GM21360 (cell line): ENCODE measurements at regions not wholly inside any gene's neighbourhood (a gene's known extent, or its start where the extent isn't known, plus 50 kb on each side); places are given as distances from the start of the nearest gene placed in this dataset.

ENCODE experiments used
- ATAC-seq: cut with Tn5 transposase; IDR thresholded peaks from one replicate; pipeline ENCODE4 v1.9.1; 2021; ENCODE audit warnings: mild to moderate bottlenecking, moderate library complexity; ENCODE audit not compliant: unreplicated experiment

DNA sequence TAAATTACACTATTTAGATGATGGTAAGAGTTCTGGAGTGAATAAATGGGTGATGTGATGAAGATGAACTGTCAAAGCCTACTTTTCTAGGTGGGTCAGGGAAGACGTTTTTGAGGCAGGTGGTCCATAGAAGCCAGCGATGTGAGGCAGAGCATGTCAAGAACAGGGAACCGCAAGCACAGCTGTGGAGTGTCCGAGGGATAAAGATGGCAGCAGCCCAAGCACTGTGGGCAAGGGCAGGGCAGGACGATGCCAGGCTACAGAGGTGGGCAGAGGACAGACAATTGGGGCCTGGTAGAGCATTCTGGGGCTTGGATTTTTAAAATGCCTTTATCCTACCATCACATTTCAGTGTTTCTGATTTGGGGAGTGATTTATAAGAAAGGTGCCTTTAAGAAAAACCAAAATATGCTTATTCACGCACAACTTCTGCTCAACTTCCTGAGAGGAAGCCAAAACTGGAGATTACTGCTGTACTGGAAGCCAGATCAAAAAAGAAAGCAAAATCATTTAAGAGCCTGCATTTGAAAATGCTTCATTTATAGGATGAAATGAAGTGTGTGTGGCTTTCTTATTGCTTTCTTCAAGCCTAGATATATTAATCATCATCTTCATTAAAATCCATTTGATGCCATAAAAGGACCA, 119.0 kb upstream of the WDR17 start:
- ATAC-seq = no peak

DNA sequence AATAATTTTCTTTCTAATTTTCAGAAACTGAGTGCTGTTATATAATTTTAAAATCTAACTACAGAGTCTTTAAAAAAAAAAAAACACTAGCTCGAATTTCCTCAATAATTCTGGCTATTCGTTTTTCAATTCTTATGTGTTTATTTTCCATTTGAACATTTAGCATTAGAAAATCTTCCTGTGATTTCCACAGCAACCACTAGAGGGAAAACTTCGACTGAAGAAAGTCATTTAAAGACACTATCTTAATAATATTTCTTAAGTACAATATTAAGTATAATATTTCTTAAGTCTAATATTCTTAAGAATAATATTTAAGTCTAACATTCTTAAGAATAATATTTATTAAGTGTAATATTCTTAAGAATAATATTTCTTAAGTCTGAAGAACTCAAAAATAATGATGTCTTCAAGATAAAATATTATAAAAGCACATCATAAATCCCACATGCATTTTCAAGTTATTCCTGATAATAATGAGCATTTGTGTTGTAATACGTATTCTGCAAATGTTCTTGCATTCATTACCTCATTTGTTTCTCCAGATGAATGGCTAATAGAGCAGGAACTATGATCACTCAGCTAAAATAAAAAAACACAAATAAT, 118.4 kb upstream of the WDR17 start:
- no peak for ATAC-seq

DNA sequence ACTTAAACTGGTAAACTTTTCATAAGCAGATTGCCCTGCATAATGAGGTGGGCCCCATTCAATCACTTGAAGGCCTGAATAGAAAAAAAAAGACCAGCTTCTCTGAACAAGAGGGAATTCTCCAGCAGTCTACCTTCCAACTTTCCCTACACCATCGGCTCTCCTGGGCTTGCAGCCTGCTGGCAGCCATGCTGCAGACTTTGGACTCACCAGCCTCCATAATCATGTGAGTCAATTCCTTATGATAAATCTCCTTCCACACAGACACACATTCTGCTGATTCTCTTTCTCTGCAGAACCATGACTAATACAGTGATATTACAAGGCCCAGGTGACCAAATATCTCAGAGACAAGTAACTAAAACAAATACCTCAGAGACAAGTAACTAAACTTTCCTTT, 113.8 kb upstream of the WDR17 start:
- no peak for ATAC-seq

DNA sequence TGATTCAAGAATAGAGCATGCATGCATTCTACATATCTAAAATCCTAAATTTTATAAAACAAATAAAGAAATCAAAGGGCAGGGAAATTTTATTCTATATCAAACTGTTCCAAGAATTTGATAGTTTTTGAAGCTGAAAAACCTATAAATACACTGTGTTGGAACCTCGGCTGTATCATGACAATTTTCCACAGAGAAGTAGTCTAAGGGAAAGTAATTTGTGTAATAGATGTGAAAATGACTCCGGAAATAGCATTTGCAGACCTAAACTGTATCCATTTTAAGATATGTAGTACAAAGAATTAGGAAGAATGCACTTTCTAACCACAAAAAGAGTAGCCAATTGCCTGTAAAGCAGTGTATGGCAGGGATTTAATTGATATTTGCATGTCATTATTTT, 112.5 kb upstream of the WDR17 start:
- no peak for ATAC-seq

DNA sequence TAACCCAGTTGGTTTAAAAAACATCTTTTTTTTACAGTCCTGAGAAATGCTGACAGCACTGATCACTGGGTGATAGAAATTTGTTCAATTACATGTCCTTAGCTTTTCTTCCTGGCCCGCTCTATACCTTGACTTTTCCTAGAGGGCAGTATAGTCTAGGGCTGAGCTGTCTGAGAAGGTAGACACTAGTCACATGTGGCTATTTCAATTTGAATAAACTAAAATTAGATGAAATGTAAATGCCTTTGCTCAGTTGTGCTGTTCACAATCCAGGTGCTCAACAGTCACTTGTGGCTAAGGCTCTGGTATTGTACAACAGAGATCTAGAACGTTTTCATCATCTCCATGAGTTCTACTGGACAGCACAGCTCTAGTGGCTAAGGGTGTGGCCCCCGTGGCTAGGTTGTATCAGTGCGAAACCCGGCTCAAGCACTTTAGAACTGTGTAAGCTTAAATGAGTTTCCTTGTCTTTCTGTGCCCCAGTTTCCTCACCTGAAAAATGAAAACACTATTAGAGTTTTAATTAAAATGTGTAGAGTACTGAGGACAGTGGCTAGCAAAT, 111.6 kb upstream of the WDR17 start:
- peak; percentile 97 for ATAC-seq

DNA sequence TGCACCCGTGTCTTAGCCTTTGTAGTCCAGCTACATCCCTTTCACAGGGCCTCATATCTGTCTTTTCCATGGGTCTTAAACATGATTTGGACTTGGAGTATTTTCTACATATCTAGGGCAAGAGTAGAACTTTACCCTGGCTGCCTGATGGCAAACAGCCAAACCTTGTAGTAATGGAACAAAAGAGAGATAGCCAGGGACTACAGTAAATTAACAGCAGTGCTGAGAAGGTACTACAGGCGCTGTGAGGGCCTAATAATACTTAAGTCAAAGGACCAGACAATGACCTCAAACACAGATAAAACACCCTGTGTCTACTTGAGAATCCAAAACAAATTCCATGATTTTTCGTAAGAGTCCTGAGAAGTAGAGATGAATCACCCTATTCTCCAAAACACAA, 111.0 kb upstream of the WDR17 start:
- ATAC-seq = no peak

DNA sequence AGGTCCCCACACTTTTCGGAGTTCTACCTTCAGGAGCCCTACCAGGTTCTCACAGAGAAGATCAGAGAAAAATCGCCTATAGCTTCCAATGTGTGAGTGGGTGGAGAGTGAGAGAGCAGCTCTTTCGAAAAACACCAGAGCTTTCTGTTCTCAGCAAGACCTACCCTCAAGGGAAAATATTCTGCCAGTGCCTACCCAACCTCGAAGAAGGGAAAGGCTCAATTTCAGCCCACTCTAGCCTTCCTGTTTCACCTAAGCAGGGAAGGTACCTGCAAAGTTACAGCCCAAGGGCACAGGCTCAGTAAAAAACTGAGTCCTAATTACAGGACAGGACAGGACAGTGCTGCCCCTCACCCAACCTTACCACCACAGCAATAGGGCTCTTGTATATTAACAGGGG, 104.0 kb upstream of the WDR17 start:
- peak; percentile 97 for ATAC-seq

DNA sequence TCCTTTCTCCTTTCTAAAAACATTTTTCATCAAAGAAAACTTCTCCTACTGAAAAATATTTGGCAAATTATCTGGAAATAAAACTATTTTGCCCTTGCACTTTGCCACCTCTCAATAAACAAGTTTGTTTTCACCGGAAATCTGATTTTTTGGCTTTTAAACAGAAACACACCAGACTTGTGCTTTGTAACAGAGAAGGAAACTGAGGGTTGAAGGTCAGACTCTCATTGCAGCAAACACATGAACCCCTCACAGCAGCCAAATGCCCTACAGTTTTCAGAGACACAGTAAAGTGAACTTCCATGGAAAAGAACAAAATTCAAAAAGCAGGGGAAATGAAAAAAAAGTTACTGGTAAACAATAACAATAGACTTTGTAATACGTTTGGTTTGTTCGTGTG, 95.6 kb upstream of the WDR17 start:
- no peak for ATAC-seq

DNA sequence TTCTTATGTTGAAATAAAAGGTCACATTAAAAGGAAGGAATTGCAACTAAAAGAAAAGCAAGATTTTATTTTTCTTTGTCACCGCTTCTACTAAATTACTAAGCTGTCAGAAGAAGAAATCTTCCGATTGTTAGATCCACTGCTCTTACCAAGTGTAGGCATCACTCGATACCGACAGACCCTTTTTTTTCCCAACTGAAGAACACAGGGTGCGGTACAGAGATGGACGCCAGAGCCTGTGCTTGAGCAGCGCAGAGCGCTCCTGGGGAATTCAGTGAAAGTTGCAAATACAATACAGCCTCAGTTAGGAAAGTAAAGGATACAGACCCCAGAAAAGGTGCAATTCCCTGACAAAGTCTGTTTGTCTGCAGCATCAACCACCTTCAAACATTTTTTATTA, 94.9 kb upstream of the WDR17 start:
- no peak for ATAC-seq

DNA sequence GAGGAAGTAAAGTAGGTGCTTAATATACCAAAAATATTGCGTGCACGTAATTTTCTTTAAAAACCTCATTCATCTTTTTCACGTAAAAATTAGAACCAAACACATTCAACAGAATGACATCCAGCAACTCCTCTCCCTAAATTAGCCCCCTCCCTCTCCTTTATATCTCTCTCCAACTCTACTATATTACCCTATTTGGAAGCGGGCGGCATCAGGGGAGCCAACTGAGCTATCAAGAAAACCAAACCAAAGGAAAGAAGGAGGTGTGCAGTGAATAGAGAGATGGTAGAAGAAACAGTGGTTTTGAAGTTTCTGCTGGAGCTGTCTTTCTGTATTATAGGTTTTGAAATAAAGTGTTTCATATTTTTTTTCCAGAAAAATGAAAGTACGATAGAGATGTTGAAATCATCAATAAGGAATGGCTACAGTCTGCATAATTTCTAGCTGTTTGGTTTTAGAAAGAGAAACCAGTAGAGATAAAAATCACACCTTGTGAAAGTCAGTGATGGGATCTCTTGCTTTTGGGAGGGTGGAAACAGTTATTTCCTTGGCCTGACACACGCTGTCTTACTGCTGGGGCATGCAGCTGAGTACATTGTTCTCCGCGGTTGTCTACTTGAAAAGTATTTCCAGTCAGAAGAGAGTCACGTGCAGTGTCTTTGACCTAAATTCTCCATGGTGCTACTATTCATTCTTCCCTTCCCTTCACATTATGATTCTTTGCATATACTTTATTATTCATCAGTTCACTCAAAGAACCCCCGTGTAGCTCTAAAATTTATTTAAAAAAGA, 94.1 kb upstream of the WDR17 start:
- no peak for ATAC-seq

DNA sequence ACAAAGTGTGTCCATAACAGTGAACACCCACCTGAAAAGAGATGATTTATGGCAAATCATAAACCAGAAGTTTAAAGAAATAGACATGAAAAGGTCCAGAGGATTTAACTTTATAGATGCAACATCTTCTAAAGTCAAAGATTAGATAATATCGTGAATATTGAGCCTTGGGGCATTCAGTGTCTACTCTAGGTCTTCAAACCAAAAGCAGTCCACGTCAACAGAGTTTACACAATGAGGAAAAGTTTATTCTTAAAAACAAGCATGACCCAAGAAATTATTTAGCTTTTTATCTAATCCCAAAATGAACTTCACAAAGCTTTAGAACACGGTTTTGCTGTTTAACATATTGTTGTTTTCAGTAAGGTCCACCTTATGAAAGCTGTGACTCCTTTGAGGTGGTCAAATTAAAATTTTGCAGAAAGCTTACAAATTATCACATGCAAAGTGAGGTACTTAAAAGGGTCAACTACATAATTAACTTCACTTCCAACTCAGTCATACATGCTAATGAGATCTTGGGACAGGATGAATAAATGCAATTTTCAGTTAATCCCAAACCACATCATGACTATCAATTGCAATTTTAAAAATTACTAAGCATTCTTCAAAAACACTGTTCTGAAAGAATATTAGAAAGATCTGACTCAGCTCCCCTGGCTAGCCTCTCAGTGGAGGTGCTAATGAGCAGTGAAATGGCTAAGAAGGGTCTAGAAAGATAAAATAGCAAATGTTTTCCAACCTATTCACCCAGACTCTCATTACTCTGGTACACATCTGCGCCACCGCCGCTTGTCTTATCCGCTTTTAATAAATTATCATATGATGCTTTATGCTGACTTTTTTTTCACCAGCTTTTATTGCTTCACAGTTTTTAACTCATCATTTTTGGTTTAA, 92.4 kb upstream of the WDR17 start:
- no peak for ATAC-seq

DNA sequence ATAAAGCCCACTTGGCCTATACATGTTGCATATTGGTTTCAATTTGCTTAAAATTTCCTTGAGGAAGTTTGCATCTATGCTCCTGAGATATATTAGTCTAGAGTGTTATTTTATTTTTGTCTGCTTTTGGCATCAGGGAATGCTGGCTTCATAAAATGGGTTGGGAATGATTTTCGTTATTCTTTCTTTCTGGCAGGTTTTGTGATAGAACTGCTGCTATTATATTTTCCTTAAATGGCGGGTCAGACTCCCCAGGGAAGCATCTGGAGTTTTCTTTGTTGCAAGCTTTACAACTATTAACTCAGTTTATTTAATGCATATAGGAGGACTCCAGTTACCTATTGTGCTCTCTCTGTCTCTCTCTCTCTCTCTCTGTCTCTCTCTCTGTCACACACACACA, 82.0 kb upstream of the WDR17 start:
- no peak for ATAC-seq

DNA sequence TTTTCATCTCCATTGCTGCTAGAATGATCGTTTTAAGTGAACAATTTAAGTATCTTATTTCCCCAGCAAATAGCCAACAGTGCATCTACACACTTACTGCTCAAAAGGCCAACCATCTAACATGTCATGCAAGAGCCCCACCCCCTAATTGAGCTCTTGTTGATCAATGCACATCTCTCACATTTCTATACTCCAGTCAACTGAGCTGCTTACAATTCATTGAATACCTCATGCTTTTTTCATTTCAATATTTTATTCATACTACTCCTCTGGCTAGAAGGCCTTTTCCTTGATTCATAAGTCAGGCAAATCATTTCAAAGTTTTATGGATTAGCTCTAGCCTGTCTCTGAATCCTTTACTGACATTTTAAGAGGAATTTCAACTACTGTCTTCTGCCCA, 79.0 kb upstream of the WDR17 start:
- no peak for ATAC-seq

DNA sequence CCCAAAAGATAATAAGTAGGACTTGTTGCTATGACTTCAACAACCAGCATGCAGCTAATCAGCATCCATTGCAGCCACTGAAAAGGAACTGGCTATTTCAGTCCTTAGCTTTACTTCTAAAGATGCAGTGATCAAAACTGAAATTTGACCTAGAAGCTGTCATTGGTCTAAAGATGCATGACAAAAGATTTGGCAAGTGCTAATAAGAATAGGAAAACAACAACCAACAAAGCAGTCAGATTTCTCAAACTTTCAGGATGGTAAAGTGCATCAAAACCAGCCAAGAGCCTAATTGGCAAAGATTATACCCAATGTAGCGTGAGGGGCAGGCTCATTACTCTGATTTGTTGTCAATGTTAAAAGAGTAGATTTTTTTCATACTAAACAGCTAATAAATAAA, 77.1 kb upstream of the WDR17 start:
- no peak for ATAC-seq

DNA sequence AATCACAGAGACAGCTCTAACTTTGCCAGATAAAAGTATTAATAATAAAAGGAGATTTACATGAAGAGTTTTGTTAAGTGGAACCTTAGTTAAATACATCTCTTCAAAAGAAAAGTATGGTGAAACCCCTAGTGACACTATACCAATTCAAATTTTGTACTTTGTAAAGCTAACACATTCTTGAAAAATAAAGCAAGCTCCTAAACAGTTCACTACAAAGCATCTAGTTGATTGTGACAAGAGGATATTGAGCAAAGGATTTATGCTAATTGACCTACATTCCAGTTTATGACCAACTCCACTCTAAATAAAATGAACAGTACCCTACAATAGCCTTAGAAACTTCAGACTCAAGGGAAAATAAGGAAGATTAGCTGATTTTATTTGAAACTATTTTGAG, 69.4 kb upstream of the WDR17 start:
- ATAC-seq = no peak

DNA sequence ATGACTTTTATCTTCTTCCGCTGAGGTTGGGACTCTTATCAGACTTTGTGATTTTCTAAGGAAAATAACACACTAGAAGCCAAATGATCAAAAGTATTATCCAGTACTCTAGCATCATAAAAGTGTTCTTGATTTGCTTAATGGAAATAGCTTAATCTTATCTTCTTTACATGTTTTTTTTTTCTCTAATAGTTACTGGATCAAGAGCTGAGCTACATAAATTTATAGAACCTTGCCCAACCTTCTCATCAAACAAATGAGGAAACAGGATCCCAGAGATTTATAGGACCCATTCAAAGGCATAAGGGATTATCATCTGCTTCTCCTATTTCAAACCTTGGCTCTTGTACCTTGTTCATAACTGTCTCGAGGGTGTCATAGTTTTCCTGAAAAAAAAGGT, 68.3 kb upstream of the WDR17 start:
- no peak for ATAC-seq

DNA sequence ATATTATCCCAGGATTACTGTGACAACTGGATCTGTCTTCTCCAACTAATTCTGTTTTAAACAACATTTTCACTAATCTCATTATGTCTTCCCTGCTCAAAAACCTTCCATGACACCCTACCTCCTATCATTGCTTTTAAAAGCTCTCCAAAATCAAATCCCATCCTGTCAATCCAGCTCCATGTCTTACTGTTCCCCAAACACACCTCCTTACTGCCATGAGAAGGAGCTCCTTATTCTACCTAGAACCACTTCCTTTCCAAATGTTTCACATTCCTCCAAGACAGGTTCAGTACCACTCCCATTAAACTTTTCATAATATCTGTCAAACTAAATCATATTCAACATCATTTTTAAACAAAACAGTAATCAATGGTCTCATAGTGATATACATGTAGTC, 66.9 kb upstream of the WDR17 start:
- no peak for ATAC-seq

DNA sequence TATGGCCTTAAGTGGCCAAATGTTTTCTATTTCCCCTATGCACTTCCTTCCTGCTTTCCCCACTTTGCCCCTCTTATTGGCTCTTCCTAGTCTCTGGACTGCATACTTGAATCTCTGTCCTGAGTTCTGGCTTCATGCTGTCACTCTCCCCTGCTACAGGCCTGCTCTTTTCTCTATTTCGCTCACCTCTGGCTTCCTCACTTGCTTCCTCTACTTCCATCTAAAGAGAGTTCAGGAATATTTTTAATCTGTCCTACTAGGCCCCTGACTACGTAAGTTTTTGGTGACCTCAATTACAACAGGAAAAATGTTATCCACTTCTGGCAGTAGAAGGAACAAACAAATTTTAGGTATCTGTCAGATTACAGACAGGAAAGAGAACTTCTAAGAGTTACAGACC, 65.7 kb upstream of the WDR17 start:
- no peak for ATAC-seq

DNA sequence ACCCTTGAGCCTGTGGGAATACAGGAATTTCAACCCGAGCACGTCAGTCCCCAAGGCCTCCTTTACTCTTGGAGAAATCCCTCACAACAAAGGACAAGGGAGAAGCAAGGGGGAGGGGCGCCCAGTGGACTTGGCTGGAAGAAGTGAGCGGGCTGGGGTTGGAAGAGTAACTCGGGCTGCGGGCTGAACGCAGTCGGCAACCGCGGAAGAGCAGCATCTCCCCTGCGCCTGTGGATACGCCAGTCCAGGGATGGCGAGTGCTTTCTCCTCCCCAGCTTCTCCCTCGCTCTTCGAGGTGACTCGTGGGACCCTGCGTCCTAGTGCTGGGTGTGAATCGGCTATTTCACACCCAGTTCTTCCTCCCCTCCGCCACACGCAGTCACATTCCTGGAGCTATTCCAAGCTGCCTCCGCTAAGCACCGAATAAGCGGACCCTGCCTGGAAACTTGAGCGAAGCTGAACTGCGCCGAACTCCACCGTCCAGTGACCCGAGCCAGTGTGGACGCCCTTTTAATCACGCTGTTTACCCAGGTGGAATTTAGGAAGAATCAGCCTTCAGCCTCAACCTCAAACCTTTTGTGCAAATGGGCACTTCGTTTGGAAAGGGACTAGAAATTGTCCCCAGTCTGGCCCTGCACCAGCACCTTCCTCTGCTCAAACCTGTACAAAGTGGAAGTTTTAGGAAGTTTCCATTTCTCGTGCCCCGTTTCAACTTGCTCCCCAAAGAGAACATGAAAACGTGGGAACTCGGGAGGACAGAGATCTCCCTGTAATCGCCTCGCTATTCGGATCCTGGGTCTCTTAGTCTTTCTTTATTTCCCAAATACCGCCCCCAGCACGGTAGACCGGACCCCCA, 64.3 kb upstream of the WDR17 start:
- ATAC-seq = no peak

DNA sequence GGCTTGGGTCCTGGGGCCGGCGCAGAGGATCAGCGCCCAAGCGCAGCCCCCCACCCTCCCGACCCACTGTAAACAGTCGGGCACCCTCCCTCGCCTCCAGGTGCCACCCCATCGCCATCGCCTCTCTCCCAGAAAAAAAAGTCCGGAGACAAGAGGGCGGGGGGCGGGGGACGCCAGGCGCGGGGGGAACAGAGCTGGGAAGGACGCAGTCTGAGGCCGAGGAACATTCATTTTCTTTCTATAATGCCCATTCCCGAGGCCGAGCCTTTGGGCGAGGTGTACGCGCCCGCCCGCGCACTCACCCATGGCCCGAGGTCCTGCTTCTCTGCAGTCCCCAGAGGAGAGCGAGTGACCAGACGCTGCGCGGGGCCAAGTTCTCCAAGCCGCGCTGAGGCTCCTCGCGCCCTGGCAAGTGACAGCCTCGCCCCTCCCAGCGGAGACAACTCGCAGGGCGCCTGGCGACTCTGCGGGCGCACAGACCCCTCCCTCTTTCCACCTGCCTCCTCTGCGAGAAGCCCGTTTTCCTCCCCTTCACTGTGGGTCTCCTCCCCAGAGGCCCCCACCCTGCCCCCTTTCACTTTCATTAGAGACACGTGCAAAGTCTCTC, 63.5 kb upstream of the WDR17 start:
- ATAC-seq = peak; percentile 79
